Panc1 (cell line): ENCODE measurements at regions not wholly inside any gene's neighbourhood (a gene's known extent, or its start where the extent isn't known, plus 50 kb on each side); places are given as distances from the start of the nearest gene placed in this dataset.

Experiments
- ATAC-seq: fragments of 200-7000 bp; cut with Tn5 transposase; 2 replicates; pipeline ENCODE4 v1.9.1; 2020; ENCODE audit warnings: mild to moderate bottlenecking, moderate library complexity
- BruUV-seq: library from RNA; stranded (reverse); fragments of 400-500 nt; replicated peaks from 2 replicates; lab custom pipeline; 2021; lab: Mats Ljungman, UMichigan
- CTCF ChIA-PET: fragments of 300-600 bp; sonication (Branson Sonifier 250); formaldehyde crosslinking; loops from one replicate; lab custom pipeline; 2022; ENCODE audit warnings: antibody characterized with exemption; lab: Charles Lee
- POLR2A ChIA-PET: fragments of 300-600 bp; sonication (Branson Sonifier 250); formaldehyde crosslinking; loops from one replicate; lab custom pipeline; 2022; ENCODE audit warnings: antibody characterized with exemption; lab: Charles Lee
- DNase-seq: peaks from one replicate; pipeline ENCODE4 v3.0.0-alpha.2; 2010; ENCODE audit warnings: low read depth, low spot score
- H3K27ac ChIP-seq: 2 replicates; pipeline ENCODE4 v1.5.1; 2011; ENCODE audit warnings: mild to moderate bottlenecking, low read length, inconsistent platforms
- H3K27me3 ChIP-seq: fragments of 200-500 bp; sonication (Bioruptor generic); 2 replicates; pipeline ENCODE4 v1.6.0; 2014; ENCODE audit warnings: low read length, inconsistent platforms; ENCODE audit not compliant: control insufficient read depth, insufficient read depth
- H3K36me3 ChIP-seq: fragments of 200-500 bp; sonication (Bioruptor generic); 2 replicates; pipeline ENCODE4 v1.5.1; 2014; ENCODE audit warnings: inconsistent platforms, mild to moderate bottlenecking, low read length, moderate library complexity; ENCODE audit not compliant: control insufficient read depth, insufficient read depth
- H3K4me1 ChIP-seq: 2 replicates; pipeline ENCODE4 v1.5.1; 2011; ENCODE audit warnings: inconsistent platforms, mild to moderate bottlenecking, low read length, moderate library complexity; ENCODE audit not compliant: control insufficient read depth, insufficient read depth
- H3K4me3 ChIP-seq, 2 experiments: 2 replicates each; pipeline ENCODE4 v1.5.1; 2011 to 2012; ENCODE audit warnings: low read depth in 2 of 2, low read length in 2 of 2, mild to moderate bottlenecking in 2 of 2, inconsistent platforms in 1 of 2, moderate library complexity in 1 of 2
- H3K9me3 ChIP-seq: fragments of 200-500 bp; sonication (Bioruptor generic); 2 replicates; pipeline ENCODE4 v1.5.1; 2014; ENCODE audit warnings: low read depth, mild to moderate bottlenecking, inconsistent platforms, low read length, moderate library complexity; ENCODE audit not compliant: control insufficient read depth, insufficient read depth
- CTCF ChIP-seq: fragments of 450-650 bp; IDR thresholded peaks from 2 replicates; pipeline ENCODE4 v1.5.1; 2017; ENCODE audit warnings: mild to moderate bottlenecking
- POLR2AphosphoS5 ChIP-seq: IDR thresholded peaks from 2 replicates; pipeline ENCODE4 v1.6.1; 2012; ENCODE audit warnings: mild to moderate bottlenecking, low read depth, low read length, moderate library complexity
- REST ChIP-seq, 2 experiments: IDR thresholded peaks; 2 replicates each; pipeline ENCODE4 v1.6.1; 2011 to 2012; ENCODE audit warnings: low read depth in 2 of 2, control low read depth in 1 of 2, low read length in 1 of 2, mild to moderate bottlenecking in 1 of 2, moderate library complexity in 1 of 2; ENCODE audit not compliant: insufficient read depth in 1 of 2
- SIN3A ChIP-seq: IDR thresholded peaks from 2 replicates; pipeline ENCODE4 v1.6.1; 2012; ENCODE audit warnings: low read depth, mild to moderate bottlenecking, low read length, moderate library complexity, borderline replicate concordance; ENCODE audit not compliant: insufficient read depth
- TCF7L2 ChIP-seq: IDR thresholded peaks from 2 replicates; pipeline ENCODE4 v1.6.1; 2011; ENCODE audit warnings: mild to moderate bottlenecking, low read depth, low read length, inconsistent platforms
- in situ Hi-C: cut with HindIII; loops from 2 replicates; pipeline ENCODE4 v1.10.0; 2016; ENCODE audit warnings: low sequenced_read_pairs, low pct_unique_long_range_greater_than_20kb
- intact Hi-C: fragments of 100-400 bp; cut with micrococcal nuclease; formaldehyde crosslinking; loops from one replicate; pipeline ENCODE4 v1.10.0; 2022; ENCODE audit not compliant: unreplicated experiment

DNA sequence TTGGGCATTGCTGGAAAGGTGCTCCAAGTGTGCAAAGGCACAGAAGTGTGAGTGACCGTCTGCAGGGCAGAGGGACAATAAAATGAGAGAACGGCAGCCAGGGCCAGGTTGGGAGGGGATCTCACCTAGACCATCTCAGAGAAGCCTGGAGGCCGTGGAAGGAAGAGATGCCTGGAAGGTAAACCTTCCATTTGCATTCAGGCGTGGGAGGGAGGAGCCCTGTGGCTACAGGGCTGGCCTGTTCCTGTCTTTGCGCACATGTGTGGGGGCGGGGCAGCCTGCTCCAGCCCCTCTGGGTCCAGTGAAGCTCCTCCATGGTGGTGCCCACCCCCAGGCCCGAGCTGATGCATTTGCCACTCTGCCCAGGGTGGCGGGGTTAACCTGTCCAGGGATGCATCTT is 473.6 kb upstream of the MGMT start:
- DNase-seq (no peak), ATAC-seq (no peak)
- no peaks in the 10 kb centered on the region for H3K4me1 ChIP-seq
- BruUV-seq: no TSS peak
- TF ChIP-seq TCF7L2: no peak
- no peak for TF ChIP-seq SIN3A
- no peak for TF ChIP-seq CTCF
- TF ChIP-seq POLR2AphosphoS5: no peak
- peaks cover 12% of the 10 kb centered on the region for H3K27me3 ChIP-seq
- H3K36me3 ChIP-seq: no peaks in the 10 kb centered on the region
- POLR2A ChIA-PET: no interaction called here
- no peak overlapping the region for H3K4me3 ChIP-seq
- in situ Hi-C loops (no loop called here), intact Hi-C loops (no loop called here)
- H3K9me3 ChIP-seq: no peaks in the 10 kb centered on the region
- no peak overlapping the region for H3K27ac ChIP-seq
- CTCF ChIA-PET: no interaction called here

GRCh38 chr10:128993911-128994538 is 473.0 kb upstream of the MGMT start:
- ATAC-seq (no peak), DNase-seq (no peak)
- CTCF ChIA-PET: no interaction called here
- no peaks in the 10 kb centered on the region for H3K4me1 ChIP-seq
- no peaks in the 10 kb centered on the region for H3K36me3 ChIP-seq
- TF ChIP-seq POLR2AphosphoS5 (no peak), SIN3A (no peak), CTCF (no peak), TCF7L2 (no peak), REST (IDR thresholded peaks at IDR 0.05; ENCODE audit: insufficient read depth in 1 of 2, low read depth in 2 of 2, low read length in 1 of 2) (no peak)
- in situ Hi-C loops: no loop called here
- POLR2A ChIA-PET: no interaction called here
- peaks cover 12% of the 10 kb centered on the region for H3K27me3 ChIP-seq
- no peak overlapping the region for H3K4me3 ChIP-seq
- H3K27ac ChIP-seq: no peak overlapping the region
- H3K9me3 ChIP-seq: no peaks in the 10 kb centered on the region
- BruUV-seq: no TSS peak
- intact Hi-C loops: no loop called here
